ENCODE measurements at regions not wholly inside any gene's neighbourhood (a gene's known extent, or its start where the extent isn't known, plus 50 kb on each side); places are given as distances from the start of the nearest gene placed in this dataset.

DNA sequence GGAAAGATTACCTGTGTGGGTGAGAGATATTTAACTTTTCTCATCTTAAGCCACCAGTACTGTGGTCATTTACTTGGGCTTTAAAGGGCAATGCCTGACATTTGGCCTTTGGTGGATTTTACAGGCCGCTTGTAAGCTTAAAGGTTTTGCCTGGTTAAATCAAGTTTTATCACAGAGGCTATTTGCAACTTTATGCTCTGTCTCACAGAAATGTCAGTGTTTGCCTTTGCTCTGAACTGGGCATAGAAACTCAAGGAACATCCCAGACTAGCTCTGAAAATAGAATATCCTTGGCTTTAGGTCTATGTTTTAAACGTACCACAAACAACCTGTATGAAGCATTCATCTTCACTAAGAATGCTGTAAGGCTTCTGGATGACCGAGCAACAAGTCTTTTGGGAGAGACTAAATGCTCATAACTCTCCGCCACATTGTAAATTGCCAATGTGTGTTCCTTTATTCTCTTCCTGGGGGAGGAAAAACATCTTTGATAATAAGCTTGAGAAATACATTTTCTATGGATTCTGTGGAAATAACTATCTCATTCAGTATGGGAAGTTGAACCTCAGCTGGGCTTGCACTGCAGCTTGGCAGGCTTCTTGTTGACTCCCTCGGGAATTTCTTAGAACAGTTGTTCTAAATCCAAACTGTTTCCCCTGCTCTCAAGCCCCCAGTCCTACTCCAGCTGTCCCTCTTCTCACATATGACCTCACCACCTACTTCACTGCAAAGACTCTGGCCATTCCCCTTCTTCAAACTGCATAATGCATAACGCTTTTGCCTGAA lies 105.8 kb upstream of the WDR44 start:
- TF ChIP-seq, protein P1, sequence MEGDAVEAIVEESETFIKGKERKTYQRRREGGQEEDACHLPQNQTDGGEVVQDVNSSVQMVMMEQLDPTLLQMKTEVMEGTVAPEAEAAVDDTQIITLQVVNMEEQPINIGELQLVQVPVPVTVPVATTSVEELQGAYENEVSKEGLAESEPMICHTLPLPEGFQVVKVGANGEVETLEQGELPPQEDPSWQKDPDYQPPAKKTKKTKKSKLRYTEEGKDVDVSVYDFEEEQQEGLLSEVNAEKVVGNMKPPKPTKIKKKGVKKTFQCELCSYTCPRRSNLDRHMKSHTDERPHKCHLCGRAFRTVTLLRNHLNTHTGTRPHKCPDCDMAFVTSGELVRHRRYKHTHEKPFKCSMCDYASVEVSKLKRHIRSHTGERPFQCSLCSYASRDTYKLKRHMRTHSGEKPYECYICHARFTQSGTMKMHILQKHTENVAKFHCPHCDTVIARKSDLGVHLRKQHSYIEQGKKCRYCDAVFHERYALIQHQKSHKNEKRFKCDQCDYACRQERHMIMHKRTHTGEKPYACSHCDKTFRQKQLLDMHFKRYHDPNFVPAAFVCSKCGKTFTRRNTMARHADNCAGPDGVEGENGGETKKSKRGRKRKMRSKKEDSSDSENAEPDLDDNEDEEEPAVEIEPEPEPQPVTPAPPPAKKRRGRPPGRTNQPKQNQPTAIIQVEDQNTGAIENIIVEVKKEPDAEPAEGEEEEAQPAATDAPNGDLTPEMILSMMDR (IDR thresholded peaks at IDR 0.05) = no peak
- TF ChIP-seq POLR2AphosphoS5 (IDR thresholded peaks at IDR 0.05) (no peak), POLR2A (IDR thresholded peaks at IDR 0.05) (no peak)
